ENCODE measurements at regions not wholly inside any gene's neighbourhood (a gene's known extent, or its start where the extent isn't known, plus 50 kb on each side); places are given as distances from the start of the nearest gene placed in this dataset.

GRCh38 chr3:132164469-132165092 lies 129.8 kb upstream of the CPNE4 start:
- ATAC-seq (no peak), DNase-seq (ENCODE audit: low spot score in 2 of 2) (no peak)
- Mint-ChIP-seq H3K36me3 (no peaks in the 10 kb centered on the region), H3K9me3 (no peaks in the 10 kb centered on the region), H3K27ac (no peak overlapping the region)

GRCh38 chr3:132167870-132168269 lies 133.1 kb upstream of the CPNE4 start:
- ATAC-seq (no peak), DNase-seq (ENCODE audit: low spot score in 2 of 2) (no peak)
- H3K9me3 Mint-ChIP-seq, result no peaks in the 10 kb centered on the region
- no peaks in the 10 kb centered on the region for H3K36me3 Mint-ChIP-seq
- no peak overlapping the region for H3K27ac Mint-ChIP-seq

DNA sequence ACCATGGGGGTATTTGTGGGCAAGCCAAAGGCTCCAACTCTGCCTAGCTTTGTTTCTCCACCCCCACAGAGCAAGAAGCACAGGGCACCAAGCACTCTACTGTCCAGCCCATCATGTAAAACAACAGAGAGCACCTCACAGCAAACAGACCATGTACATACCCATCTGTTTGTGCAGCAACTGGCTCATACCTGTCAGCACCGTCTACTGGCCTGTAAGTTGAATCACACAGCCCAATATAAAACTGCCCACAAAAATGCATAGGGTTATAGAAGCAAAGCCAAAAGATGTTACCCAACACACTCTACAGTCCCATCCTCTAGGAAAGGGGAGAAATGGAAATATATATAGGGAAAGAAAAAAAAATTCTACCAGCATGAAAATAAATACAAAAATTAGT lies 139.7 kb upstream of the CPNE4 start:
- Mint-ChIP-seq H3K9me3 (no peaks in the 10 kb centered on the region), H3K27ac (no peak overlapping the region), H3K36me3 (no peaks in the 10 kb centered on the region)
- ATAC-seq, result no peak
- DNase-seq (ENCODE audit: low spot score in 2 of 2), result no peak

- ATAC-seq (peak in 1 of 2 donors; percentile 66), DNase-seq (ENCODE audit: low spot score in 2 of 2) (peak in 1 of 2 donors; percentile 4)
- no peak overlapping the region for H3K27ac Mint-ChIP-seq
- H3K9me3 Mint-ChIP-seq, result no peaks in the 10 kb centered on the region
- no peaks in the 10 kb centered on the region for H3K36me3 Mint-ChIP-seq
Observed at GRCh38 chr3:132180337-132180791, 136.8 kb upstream of the ACP3 start.

GRCh38 chr3:132183811-132184210 lies 133.4 kb upstream of the ACP3 start:
- no peak for ATAC-seq
- H3K36me3 Mint-ChIP-seq, result no peaks in the 10 kb centered on the region
- H3K27ac Mint-ChIP-seq, result no peak overlapping the region
- no peaks in the 10 kb centered on the region for H3K9me3 Mint-ChIP-seq
- no peak for DNase-seq (ENCODE audit: low spot score in 2 of 2)

DNA sequence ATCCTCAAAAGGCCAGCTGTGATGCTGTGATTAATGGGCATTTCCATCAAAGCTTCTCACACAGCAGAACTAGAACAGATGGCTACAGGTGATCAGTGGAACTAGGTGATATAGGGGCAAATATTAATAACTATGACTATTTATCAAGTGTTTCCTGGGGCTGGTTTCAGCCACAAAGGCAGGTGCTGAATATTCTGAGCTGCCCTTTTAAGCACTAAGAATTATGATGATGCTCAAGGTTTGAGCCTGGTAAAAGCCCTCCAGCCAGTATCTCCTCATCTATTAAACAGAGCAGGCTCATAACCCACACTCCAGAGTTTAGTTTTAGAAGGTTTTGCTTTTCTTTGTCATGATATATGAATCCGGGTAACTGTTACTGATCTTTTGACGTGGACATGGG lies 129.5 kb upstream of the ACP3 start:
- DNase-seq (ENCODE audit: low spot score in 2 of 2), result no peak
- H3K27ac Mint-ChIP-seq, result no peak overlapping the region
- H3K9me3 Mint-ChIP-seq, result no peaks in the 10 kb centered on the region
- no peak for ATAC-seq
- H3K36me3 Mint-ChIP-seq, result no peaks in the 10 kb centered on the region

- ATAC-seq (no peak), DNase-seq (ENCODE audit: low spot score in 2 of 2) (no peak)
- no peaks in the 10 kb centered on the region for H3K36me3 Mint-ChIP-seq
- H3K27ac Mint-ChIP-seq, result no peak overlapping the region
- no peaks in the 10 kb centered on the region for H3K9me3 Mint-ChIP-seq
Observed at GRCh38 chr3:132189601-132190000, 127.6 kb upstream of the ACP3 start.

GRCh38 chr3:132196113-132196512 lies 121.1 kb upstream of the ACP3 start:
- no peak for DNase-seq (ENCODE audit: low spot score in 2 of 2)
- Mint-ChIP-seq H3K27ac (no peak overlapping the region), H3K36me3 (no peaks in the 10 kb centered on the region), H3K9me3 (no peaks in the 10 kb centered on the region)
- ATAC-seq, result no peak

DNA sequence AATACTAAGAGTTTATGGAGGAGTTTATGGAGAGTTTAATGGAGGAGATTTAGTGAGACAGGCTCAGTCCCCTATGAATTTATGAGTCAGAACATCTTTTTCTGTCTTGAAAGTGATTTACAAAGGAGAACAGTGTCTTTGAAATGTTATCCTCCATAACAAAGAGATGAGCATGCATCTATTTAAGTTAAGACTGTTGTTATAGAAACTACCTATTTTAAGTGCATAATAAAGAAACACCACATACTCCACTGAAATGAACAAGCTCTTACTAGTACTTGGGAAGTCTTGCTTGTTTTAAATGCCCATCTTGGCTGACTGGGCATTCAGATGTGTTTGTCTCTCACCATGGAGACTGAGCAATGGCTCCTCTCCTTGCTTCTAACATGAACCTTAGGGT lies 118.7 kb upstream of the ACP3 start:
- H3K9me3 Mint-ChIP-seq, result no peaks in the 10 kb centered on the region
- ATAC-seq (no peak), DNase-seq (ENCODE audit: low spot score in 2 of 2) (no peak)
- no peaks in the 10 kb centered on the region for H3K36me3 Mint-ChIP-seq
- H3K27ac Mint-ChIP-seq, result no peak overlapping the region

- no peak for DNase-seq (ENCODE audit: low spot score in 2 of 2)
- no peak for ATAC-seq
- Mint-ChIP-seq H3K9me3 (no peaks in the 10 kb centered on the region), H3K27ac (no peak overlapping the region), H3K36me3 (no peaks in the 10 kb centered on the region)
Observed at GRCh38 chr3:132199451-132199850, 117.8 kb upstream of the ACP3 start.

- no peaks in the 10 kb centered on the region for H3K36me3 Mint-ChIP-seq
- no peaks in the 10 kb centered on the region for H3K9me3 Mint-ChIP-seq
- DNase-seq (ENCODE audit: low spot score in 2 of 2), result no peak
- ATAC-seq, result no peak
- H3K27ac Mint-ChIP-seq, result no peak overlapping the region
Observed at GRCh38 chr3:132202586-132202985, 114.6 kb upstream of the ACP3 start.

GRCh38 chr3:132203889-132204596 lies 113.2 kb upstream of the ACP3 start:
- DNase-seq (ENCODE audit: low spot score in 2 of 2) (no peak), ATAC-seq (no peak)
- Mint-ChIP-seq H3K27ac (no peak overlapping the region), H3K9me3 (no peaks in the 10 kb centered on the region), H3K36me3 (no peaks in the 10 kb centered on the region)

DNA sequence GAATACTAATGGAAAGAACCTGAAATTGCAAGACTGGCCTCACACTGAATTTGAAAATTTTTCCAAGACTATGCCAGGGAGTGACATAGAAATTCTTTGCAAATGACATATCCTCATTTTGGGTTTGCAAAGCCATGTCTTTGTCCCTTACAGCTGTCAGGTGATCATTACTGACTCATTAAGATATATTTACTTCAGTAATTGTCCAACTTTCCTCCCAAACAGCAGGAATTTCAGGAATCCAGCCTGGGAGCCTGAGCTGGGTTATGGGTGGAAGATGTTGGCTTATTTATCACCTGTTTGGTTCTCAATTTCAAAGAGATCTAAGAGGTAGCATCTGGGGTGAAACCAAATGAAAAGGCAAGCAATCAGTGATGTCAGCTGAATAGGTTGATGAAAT lies 111.6 kb upstream of the ACP3 start:
- DNase-seq (ENCODE audit: low spot score in 2 of 2) (no peak), ATAC-seq (no peak)
- Mint-ChIP-seq H3K36me3 (no peaks in the 10 kb centered on the region), H3K9me3 (no peaks in the 10 kb centered on the region), H3K27ac (no peak overlapping the region)

DNA sequence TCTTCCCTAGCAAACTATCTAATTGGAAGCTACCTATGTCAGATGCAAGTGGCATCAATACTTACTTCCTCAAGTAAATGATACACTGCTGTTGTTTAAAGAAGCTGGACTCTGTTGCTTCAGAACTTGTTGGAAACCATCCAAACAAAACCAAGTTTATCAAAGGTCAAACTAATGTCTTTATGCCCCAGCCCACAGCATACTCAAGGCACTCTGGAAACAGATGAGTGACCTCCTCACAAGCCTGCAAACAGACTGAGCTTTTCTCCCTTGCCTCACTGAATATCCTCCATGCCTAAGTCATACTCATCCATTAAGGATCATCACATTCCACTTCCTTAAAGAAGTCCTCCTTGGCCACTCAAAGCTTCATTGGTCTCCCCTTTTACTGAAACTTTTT lies 107.4 kb upstream of the ACP3 start:
- H3K36me3 Mint-ChIP-seq, result no peaks in the 10 kb centered on the region
- H3K27ac Mint-ChIP-seq, result no peak overlapping the region
- no peaks in the 10 kb centered on the region for H3K9me3 Mint-ChIP-seq
- DNase-seq (ENCODE audit: low spot score in 2 of 2), result no peak
- ATAC-seq, result no peak

DNA sequence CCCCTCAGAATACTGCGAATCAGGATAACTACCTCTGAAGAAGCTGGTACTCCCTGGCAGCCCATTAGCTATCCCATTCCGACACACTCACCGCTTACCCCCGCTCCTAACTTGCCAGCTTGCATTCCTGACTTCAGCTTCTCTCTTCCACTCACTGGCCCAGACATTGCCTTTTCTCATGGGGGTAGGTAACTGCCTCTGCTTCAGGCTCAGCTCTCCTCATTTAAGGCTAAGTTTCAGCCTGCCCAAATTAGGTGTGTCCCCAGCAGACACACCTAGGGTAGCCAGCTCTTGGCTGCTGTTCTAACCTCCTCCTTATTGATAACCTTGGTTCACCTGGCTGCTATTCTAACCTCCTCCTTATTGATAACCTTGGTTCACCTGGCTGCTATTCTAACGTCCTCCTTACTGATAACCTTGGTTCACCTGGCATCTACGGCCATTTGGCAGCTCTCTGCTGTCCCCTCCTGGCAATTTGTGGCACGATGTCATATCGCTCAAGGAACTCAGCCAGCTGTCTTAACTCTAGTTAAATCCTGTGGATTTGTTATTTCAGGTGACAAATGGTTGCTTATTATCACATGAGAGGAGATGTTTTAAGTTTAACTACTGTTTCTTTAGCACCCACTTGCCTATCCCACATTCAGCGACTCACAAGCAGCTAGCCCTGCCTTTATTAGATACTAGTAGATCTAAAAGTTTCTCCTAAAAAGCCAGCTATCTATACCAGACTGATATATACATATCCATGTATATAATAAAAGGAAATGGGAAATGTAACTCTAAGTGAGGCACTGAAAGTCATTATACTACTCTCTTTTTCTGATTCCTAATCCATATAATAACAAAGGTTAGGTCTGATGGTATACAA lies 106.5 kb upstream of the ACP3 start:
- no peaks in the 10 kb centered on the region for H3K36me3 Mint-ChIP-seq
- no peaks in the 10 kb centered on the region for H3K9me3 Mint-ChIP-seq
- ATAC-seq (peak in 1 of 2 donors; percentile 54), DNase-seq (ENCODE audit: low spot score in 2 of 2) (peak in 1 of 2 donors; percentile 12)
- no peak overlapping the region for H3K27ac Mint-ChIP-seq

- no peaks in the 10 kb centered on the region for H3K9me3 Mint-ChIP-seq
- no peak for DNase-seq (ENCODE audit: low spot score in 2 of 2)
- no peak overlapping the region for H3K27ac Mint-ChIP-seq
- no peaks in the 10 kb centered on the region for H3K36me3 Mint-ChIP-seq
- no peak for ATAC-seq
Observed at GRCh38 chr3:132211896-132212295, 105.3 kb upstream of the ACP3 start.

All from activated naive CD4-positive, alpha-beta T cell treated with anti-CD3 and anti-CD28 coated beads, Interleukin-2, amount 50 U/mL, for 72 hours (primary cell).